Subcutaneous adipose tissue (tissue), 1 donor: ENCODE measurements at regions not wholly inside any gene's neighbourhood (a gene's known extent, or its start where the extent isn't known, plus 50 kb on each side); places are given as distances from the start of the nearest gene placed in this dataset.

Source experiments
- CTCF ChIP-seq: fragments of 450-650 bp; IDR thresholded peaks from one replicate; pipeline ENCODE4 v1.5.1; 2016; ENCODE audit warnings: low read depth, mild to moderate bottlenecking, control low read depth, antibody characterized with exemption, moderate library complexity

- TF ChIP-seq CTCF: no peak
Measured at GRCh38 chr20:54860716-54861115, 385.3 kb downstream of the DOK5 start.

GRCh38 chr20:54856202-54856601, 380.8 kb downstream of the DOK5 start:
- TF ChIP-seq CTCF: no peak

GRCh38 chr20:54849741-54850140, 374.3 kb downstream of the DOK5 start:
- no peak for TF ChIP-seq CTCF

- TF ChIP-seq CTCF: no peak
Measured at GRCh38 chr20:54848984-54849538, 373.7 kb downstream of the DOK5 start.

GRCh38 chr20:54848262-54848661, 372.9 kb downstream of the DOK5 start:
- no peak for TF ChIP-seq CTCF

- no peak for TF ChIP-seq CTCF
Measured at GRCh38 chr20:54846948-54847347, 371.6 kb downstream of the DOK5 start.

GRCh38 chr20:54844346-54844745, 369.0 kb downstream of the DOK5 start:
- no peak for TF ChIP-seq CTCF
